H1 (cell line): ENCODE measurements at regions not wholly inside any gene's neighbourhood (a gene's known extent, or its start where the extent isn't known, plus 50 kb on each side); places are given as distances from the start of the nearest gene placed in this dataset.

Experiments
- CTCF ChIA-PET: fragments of 300-600 bp; sonication (Branson Sonifier 250); formaldehyde crosslinking; loops from one replicate; lab custom pipeline; 2021; ENCODE audit not compliant: partially characterized antibody; lab: Charles Lee
- POLR2A ChIA-PET: fragments of 300-600 bp; sonication (Branson Sonifier 250); formaldehyde crosslinking; loops from one replicate; lab custom pipeline; 2021; ENCODE audit warnings: inconsistent platforms; ENCODE audit not compliant: partially characterized antibody; lab: Charles Lee
- DNase-seq, 2 experiments: peaks; one replicate each; pipeline versions ENCODE4 v3.0.0 to v3.0.0-alpha.2; 2010 to 2022; ENCODE audit warnings: low spot score in 2 of 2, low read depth in 1 of 2, mixed read lengths in 1 of 2
- FAIRE-seq: peaks from 2 replicates; lab custom pipeline; 2011; peaks lifted over from hg19 to GRCh38; lab: Jason Lieb, UNC
- H2AFZ ChIP-seq: 2 replicates; pipeline ENCODE4 v1.8.1; 2012; ENCODE audit warnings: low read length, inconsistent platforms
- H2AK5ac ChIP-seq: 2 replicates; pipeline ENCODE4 v1.6.1; 2013; ENCODE audit warnings: low read depth, low read length
- H2BK120ac ChIP-seq: replicated peaks from 2 replicates; pipeline ENCODE3; 2013; ENCODE audit warnings: low read depth, low read length, inconsistent platforms
- H2BK12ac ChIP-seq: 2 replicates; pipeline ENCODE4 v1.6.1; 2013; ENCODE audit warnings: low read depth, low read length
- H2BK15ac ChIP-seq: 2 replicates; pipeline ENCODE4 v1.6.1; 2013; ENCODE audit warnings: low read length
- H2BK20ac ChIP-seq: 2 replicates; pipeline ENCODE4 v1.6.1; 2013; ENCODE audit warnings: low read length
- H2BK5ac ChIP-seq: 2 replicates; pipeline ENCODE4 v1.6.1; 2013; ENCODE audit warnings: low read depth, low read length
- H3K14ac ChIP-seq: 2 replicates; pipeline ENCODE4 v1.6.1; 2013; ENCODE audit warnings: inconsistent platforms; ENCODE audit not compliant: insufficient read length
- H3K18ac ChIP-seq: 2 replicates; pipeline ENCODE4 v1.6.1; 2013; ENCODE audit warnings: low read length; ENCODE audit errors: extremely low read depth
- H3K23ac ChIP-seq: 2 replicates; pipeline ENCODE4 v1.6.1; 2013; ENCODE audit warnings: inconsistent platforms; ENCODE audit not compliant: insufficient read length
- H3K23me2 ChIP-seq: 2 replicates; pipeline ENCODE4 v1.6.1; 2013; ENCODE audit warnings: low read depth, low read length
- H3K27ac ChIP-seq: 2 replicates; pipeline ENCODE4 v1.6.1; 2011; ENCODE audit warnings: low read depth, low read length, inconsistent platforms
- H3K27me3 ChIP-seq, 4 experiments: replicated peaks in 1 of 4; 1 replicate in 1 of 4; 2 replicates in 3 of 4; pipeline versions ENCODE4 v1.6.1 to v1.8.1; 2011 to 2013; ENCODE audit warnings: low read length in 3 of 4, mild to moderate bottlenecking in 3 of 4, inconsistent platforms in 2 of 4, mixed read lengths in 2 of 4, moderate library complexity in 1 of 4; ENCODE audit not compliant: control insufficient read depth in 3 of 4, insufficient read depth in 3 of 4; ENCODE audit errors: extremely low read depth in 1 of 4
- H3K36me3 ChIP-seq, 4 experiments: 2 replicates each; pipeline versions ENCODE4 v1.6.1 to v1.8.1; 2011 to 2013; ENCODE audit warnings: mild to moderate bottlenecking in 4 of 4, low read length in 3 of 4, moderate library complexity in 2 of 4, control low read depth in 1 of 4, inconsistent platforms in 1 of 4; ENCODE audit not compliant: insufficient read depth in 4 of 4, control insufficient read depth in 2 of 4
- H3K4ac ChIP-seq: replicated peaks from 2 replicates; pipeline ENCODE3; 2013; ENCODE audit warnings: low read length, low read depth, mixed read lengths, inconsistent platforms; ENCODE audit not compliant: insufficient read length
- H3K4me1 ChIP-seq, 4 experiments: replicated peaks in 1 of 4; 1 replicate in 1 of 4; 2 replicates in 3 of 4; pipeline versions ENCODE4 v1.6.1 to v1.8.1; 2011 to 2013; ENCODE audit warnings: low read length in 3 of 4, inconsistent platforms in 2 of 4, mixed read lengths in 1 of 4; ENCODE audit not compliant: insufficient read depth in 4 of 4, control insufficient read depth in 3 of 4
- H3K4me2 ChIP-seq, 2 experiments: 2 replicates each; pipeline versions ENCODE4 v1.6.1 to v1.8.1; 2011 to 2013; ENCODE audit warnings: low read depth in 2 of 2, low read length in 2 of 2, control low read depth in 1 of 2, inconsistent platforms in 1 of 2, mild to moderate bottlenecking in 1 of 2; ENCODE audit not compliant: insufficient read depth in 1 of 2
- H3K4me3 ChIP-seq, 4 experiments: fragments of 200-600, 300-600 bp in 1 of 4; sonication (generic), shearing (Covaris generic), sonication (Bioruptor Twin) in 1 of 4; 2 replicates each; pipeline versions ENCODE4 v1.5.1 to v1.8.1; 2011 to 2016; ENCODE audit warnings: low read length in 4 of 4, low read depth in 3 of 4, control low read depth in 2 of 4, inconsistent platforms in 2 of 4, mild to moderate bottlenecking in 2 of 4, mixed read lengths in 1 of 4, moderate library complexity in 1 of 4; ENCODE audit not compliant: insufficient read depth in 2 of 4; ENCODE audit errors: extremely low read depth in 1 of 4
- H3K56ac ChIP-seq: replicated peaks from 2 replicates; pipeline ENCODE3; 2013; ENCODE audit warnings: low read depth, mild to moderate bottlenecking, mixed read lengths, low read length, inconsistent platforms; ENCODE audit not compliant: insufficient read length
- H3K79me1 ChIP-seq: 2 replicates; pipeline ENCODE4 v1.6.1; 2013; ENCODE audit warnings: low read depth, low read length, control low read depth
- H3K79me2 ChIP-seq, 2 experiments: 2 replicates each; pipeline versions ENCODE4 v1.6.1 to v1.8.1; 2012 to 2013; ENCODE audit warnings: low read length in 2 of 2, mild to moderate bottlenecking in 2 of 2, inconsistent platforms in 1 of 2; ENCODE audit not compliant: insufficient read depth in 2 of 2, control insufficient read depth in 1 of 2
- H3K9ac ChIP-seq, 4 experiments: replicated peaks in 1 of 4; 1 replicate in 1 of 4; 2 replicates in 3 of 4; pipeline versions ENCODE4 v1.6.1 to v1.8.1; 2011 to 2013; ENCODE audit warnings: low read depth in 3 of 4, low read length in 3 of 4, control low read depth in 2 of 4, mild to moderate bottlenecking in 2 of 4, moderate library complexity in 2 of 4, inconsistent platforms in 1 of 4; ENCODE audit errors: extremely low read depth in 1 of 4
- H3K9me3 ChIP-seq, 2 experiments: 2 replicates each; pipeline versions ENCODE4 v1.6.1 to v1.8.1; 2012 to 2013; ENCODE audit warnings: mild to moderate bottlenecking in 2 of 2, moderate library complexity in 2 of 2, control low read depth in 1 of 2, inconsistent platforms in 1 of 2, low read depth in 1 of 2, low read length in 1 of 2, mixed read lengths in 1 of 2; ENCODE audit not compliant: insufficient read depth in 2 of 2
- H4K20me1 ChIP-seq, 2 experiments: replicated peaks in 1 of 2; 2 replicates each; pipeline versions ENCODE3 to v1.8.1; 2011 to 2013; ENCODE audit warnings: inconsistent platforms in 2 of 2, low read length in 2 of 2, mild to moderate bottlenecking in 1 of 2; ENCODE audit not compliant: insufficient read depth in 2 of 2, control insufficient read depth in 1 of 2
- H4K5ac ChIP-seq: 2 replicates; pipeline ENCODE4 v1.6.1; 2013; ENCODE audit warnings: low read length, low read depth, mixed read lengths, inconsistent platforms; ENCODE audit not compliant: insufficient read length
- H4K8ac ChIP-seq: 2 replicates; pipeline ENCODE4 v1.8.0; 2013; ENCODE audit warnings: mild to moderate bottlenecking, moderate library complexity, low read length, inconsistent platforms; ENCODE audit not compliant: insufficient read depth; ENCODE audit errors: extremely low read depth
- H4K91ac ChIP-seq: replicated peaks from 2 replicates; pipeline ENCODE3; 2013; ENCODE audit warnings: low read length, mixed read lengths, inconsistent platforms; ENCODE audit not compliant: insufficient read length
- CHD2 ChIP-seq: IDR thresholded peaks from 2 replicates; pipeline ENCODE4 v1.6.1; 2012; ENCODE audit warnings: low read length, improper control_type of control experiment
- CREB1 ChIP-seq: IDR thresholded peaks from 2 replicates; pipeline ENCODE4 v1.6.1; 2012; ENCODE audit warnings: inconsistent platforms
- E2F6 ChIP-seq: IDR thresholded peaks from 2 replicates; pipeline ENCODE4 v1.6.1; 2012; ENCODE audit warnings: inconsistent platforms
- KDM5A ChIP-seq: fragments of 200-600 bp; IDR thresholded peaks from 2 replicates; pipeline ENCODE4 v1.7.1; 2012; ENCODE audit warnings: mild to moderate bottlenecking, low read length, inconsistent platforms, mixed read lengths
- SIN3A ChIP-seq, 2 experiments: IDR thresholded peaks in 1 of 2; conservative IDR thresholded peaks in 1 of 2; 2 replicates each; pipeline ENCODE4 v1.6.1; 2011 to 2012; ENCODE audit warnings: low read length in 2 of 2, improper control_type of control experiment in 1 of 2, low read depth in 1 of 2, mild to moderate bottlenecking in 1 of 2
- SIRT6 ChIP-seq: IDR thresholded peaks from one replicate; pipeline ENCODE4 v1.7.1; 2012; ENCODE audit warnings: low read length, inconsistent platforms
- ZNF274 ChIP-seq: IDR thresholded peaks from 2 replicates; pipeline ENCODE4 v1.7.0; 2012; ENCODE audit warnings: low read length, borderline replicate concordance; ENCODE audit errors: extremely low read depth
- WGBS, 2 experiments: shearing (Covaris generic) in 1 of 2; methylation state at CpG; one replicate each; pipeline versions ENCODE4 v1.1.6 to v1.1.7; 2013 to 2015; ENCODE audit warnings: low lambda C conversion rate in 2 of 2, mixed read lengths in 2 of 2, inconsistent platforms in 1 of 2, low coverage in 1 of 2, missing lambda C conversion rate in 1 of 2; ENCODE audit not compliant: insufficient replicate concordance in 2 of 2, insufficient coverage in 1 of 2, insufficient read length in 1 of 2; ENCODE audit errors: extremely low coverage in 1 of 2, missing lambda C conversion rate in 1 of 2; 5-methylcytosine and 5-hydroxymethylcytosine counted together

- Histone ChIP-seq H3K9me3 (no peaks in the 10 kb centered on the region), H3K4me2 (no peak overlapping the region), H3K27me3 (no peaks in the 10 kb centered on the region; a peak in 1 of 7 replicates), H3K4me1 (peaks cover 0 to 3% (median under 1%) of the 10 kb centered on the region in 4 experiments; a peak in 3 of 7 replicates), H3K36me3 (no peaks in the 10 kb centered on the region), H2BK20ac (no peak overlapping the region), H2BK15ac (no peak overlapping the region), H2BK5ac (no peak overlapping the region), H3K23ac (no peak overlapping the region), H3K79me1 (no peaks in the 10 kb centered on the region), H4K91ac (no peak overlapping the region), H2AK5ac (no peak overlapping the region), H4K20me1 (no peaks in the 10 kb centered on the region), H3K79me2 (no peaks in the 10 kb centered on the region), H2BK12ac (no peak overlapping the region), H3K4me3 (no peak overlapping the region), H2AFZ (no peak overlapping the region), H4K8ac (no peak overlapping the region), H3K18ac (no peak overlapping the region), H3K56ac (no peak overlapping the region), H3K4ac (no peak overlapping the region), H4K5ac (no peak overlapping the region), H3K27ac (no peak overlapping the region), H3K9ac (no peak overlapping the region), H3K14ac (no peak overlapping the region), H2BK120ac (no peak overlapping the region), H3K23me2 (no peaks in the 10 kb centered on the region)
- 89% methylated on average over 3 of the region's 3 CpGs; no CpG with 5 or more reads in 1 of the 2 experiments for WGBS, 2 experiments
- TF ChIP-seq CREB1 (no peak), SIRT6 (no peak), SIN3A (conservative IDR thresholded peaks at IDR 0.05 in 1 of 2, IDR thresholded peaks at IDR 0.05 in 1 of 2; ENCODE audit: low read depth in 1 of 2, low read length in 2 of 2) (no peak), E2F6 (no peak), ZNF274 (no peak), KDM5A (no peak), CHD2 (no peak)
- FAIRE-seq (no peak), DNase-seq (no peak)
- POLR2A ChIA-PET, result no interaction called here
- CTCF ChIA-PET, result interaction anchor here (0.7 to 3.5 kb wide), 8 partner anchors 10 to 109 kb away, joined by 3 to 17 read pairs (median 6); no protein-coding TSS in a partner anchor
Measured at GRCh38 chr5:135218486-135218755, 180.6 kb downstream of the MACROH2A1 start.
